Thoracic aorta (tissue), 2 donors: ENCODE measurements at regions not wholly inside any gene's neighbourhood (a gene's known extent, or its start where the extent isn't known, plus 50 kb on each side); places are given as distances from the start of the nearest gene placed in this dataset.

Experiments
- ATAC-seq: fragments of 150-250 bp; one replicate; pipeline ENCODE4 v1.8.0; 2017; ENCODE audit warnings: low read depth; ENCODE audit not compliant: insufficient number of reproducible peaks, low FRiP score
- DNase-seq: peaks from one replicate; pipeline ENCODE4 v3.0.0-alpha.2; 2020; ENCODE audit warnings: low spot score
- H3K27ac ChIP-seq, 2 donors: fragments of 200-600 bp; sonication (generic); 1 replicate in 1 of 2; 2 replicates in 1 of 2; pipeline ENCODE4 v1.5.1; 2016; ENCODE audit warnings: mild to moderate bottlenecking in 2 of 2, moderate library complexity in 2 of 2
- H3K27me3 ChIP-seq: fragments of 200-600 bp; sonication (generic); replicated peaks from 2 replicates; pipeline ENCODE4 v1.6.0; 2016; ENCODE audit warnings: mild to moderate bottlenecking; ENCODE audit not compliant: insufficient read depth
- H3K36me3 ChIP-seq: fragments of 200-600 bp; sonication (generic); one replicate; pipeline ENCODE4 v1.5.1; 2016
- H3K4me1 ChIP-seq, 2 donors: fragments of 200-600 bp; sonication (generic); 1 replicate in 1 of 2; 2 replicates in 1 of 2; pipeline versions ENCODE4 v1.5.1 to v1.6.0; 2016; ENCODE audit warnings: low read depth in 2 of 2, mild to moderate bottlenecking in 1 of 2; ENCODE audit not compliant: control insufficient read depth in 1 of 2
- H3K4me3 ChIP-seq: fragments of 200-600 bp; sonication (generic); 2 replicates; pipeline ENCODE4 v1.5.1; 2016; ENCODE audit warnings: mild to moderate bottlenecking
- H3K9me3 ChIP-seq: fragments of 200-600 bp; sonication (generic); 2 replicates; pipeline ENCODE4 v1.5.1; 2016
- CTCF ChIP-seq: fragments of 200-600 bp; sonication (generic); IDR thresholded peaks from one replicate; pipeline ENCODE4 v1.5.1; 2019; ENCODE audit warnings: antibody characterized with exemption

GRCh38 chr14:62369919-62370560 is 607.8 kb downstream of the SNAPC1 start:
- DNase-seq (no peak), ATAC-seq (no peak)
- TF ChIP-seq CTCF: no peak
- H3K27ac ChIP-seq: no peak overlapping the region
- no peaks in the 10 kb centered on the region for H3K36me3 ChIP-seq
- no peak overlapping the region for H3K4me3 ChIP-seq
- H3K9me3 ChIP-seq: no peaks in the 10 kb centered on the region
- no peaks in the 10 kb centered on the region for H3K27me3 ChIP-seq
- H3K4me1 ChIP-seq: no peaks in the 10 kb centered on the region

- Histone ChIP-seq H3K4me3 (no peak overlapping the region), H3K36me3 (no peaks in the 10 kb centered on the region), H3K27ac (no peak overlapping the region), H3K4me1 (no peaks in the 10 kb centered on the region), H3K9me3 (no peaks in the 10 kb centered on the region), H3K27me3 (no peaks in the 10 kb centered on the region)
- ATAC-seq (no peak), DNase-seq (no peak)
- TF ChIP-seq CTCF: no peak
These were observed 611.7 kb downstream of the SNAPC1 start for GRCh38 chr14:62373944-62374343.

GRCh38 chr14:62378057-62378456 is 615.8 kb downstream of the SNAPC1 start:
- Histone ChIP-seq H3K4me3 (no peak overlapping the region), H3K9me3 (no peaks in the 10 kb centered on the region), H3K27ac (no peak overlapping the region), H3K27me3 (no peaks in the 10 kb centered on the region), H3K4me1 (no peaks in the 10 kb centered on the region), H3K36me3 (no peaks in the 10 kb centered on the region)
- DNase-seq (no peak), ATAC-seq (no peak)
- TF ChIP-seq CTCF: no peak

- TF ChIP-seq CTCF: no peak
- H3K27ac ChIP-seq: no peak overlapping the region
- no peaks in the 10 kb centered on the region for H3K27me3 ChIP-seq
- H3K4me3 ChIP-seq: no peak overlapping the region
- ATAC-seq (no peak), DNase-seq (no peak)
- no peaks in the 10 kb centered on the region for H3K4me1 ChIP-seq
- H3K36me3 ChIP-seq: no peaks in the 10 kb centered on the region
- no peaks in the 10 kb centered on the region for H3K9me3 ChIP-seq
These were observed 619.3 kb downstream of the SNAPC1 start for GRCh38 chr14:62381311-62382070.

- no peak for TF ChIP-seq CTCF
- no peaks in the 10 kb centered on the region for H3K9me3 ChIP-seq
- no peak for DNase-seq
- no peak overlapping the region for H3K4me3 ChIP-seq
- no peaks in the 10 kb centered on the region for H3K4me1 ChIP-seq
- H3K36me3 ChIP-seq: no peaks in the 10 kb centered on the region
- no peak overlapping the region for H3K27ac ChIP-seq
- H3K27me3 ChIP-seq: no peaks in the 10 kb centered on the region
- ATAC-seq: no peak
These were observed 636.1 kb downstream of the KCNH5 start for GRCh38 chr14:62409169-62409568.
